Left lung (tissue), 4 donors: ENCODE measurements at regions not wholly inside any gene's neighbourhood (a gene's known extent, or its start where the extent isn't known, plus 50 kb on each side); places are given as distances from the start of the nearest gene placed in this dataset.

Experiments used
- ATAC-seq: fragments of 200-7000 bp; cut with Tn5 transposase; one replicate; pipeline ENCODE4 v1.9.1; 2020; ENCODE audit warnings: moderate library complexity
- DNase-seq, 4 donors: peaks; one replicate each; pipeline ENCODE4 v3.0.0-alpha.2; 2013 to 2020
- H3K27ac ChIP-seq, 2 donors: fragments of 200-600 bp; sonication (generic) in 1 of 2; one replicate each; pipeline versions ENCODE4 v1.5.0 to v1.8.0; 2020 to 2021
- H3K27me3 ChIP-seq, 2 donors: fragments of 200-600 bp; sonication (generic) in 1 of 2; one replicate each; pipeline versions ENCODE4 v1.5.0 to v1.8.0; 2020 to 2021
- H3K36me3 ChIP-seq, 2 donors: fragments of 200-600 bp; sonication (generic) in 1 of 2; one replicate each; pipeline versions ENCODE4 v1.5.0 to v1.8.0; 2020 to 2021
- H3K4me1 ChIP-seq, 2 donors: fragments of 200-600 bp; one replicate each; pipeline ENCODE4 v1.8.0; 2021
- H3K4me3 ChIP-seq, 2 donors: fragments of 200-600 bp; sonication (generic) in 1 of 2; one replicate each; pipeline versions ENCODE4 v1.5.0 to v1.8.0; 2020 to 2021; ENCODE audit warnings: mild to moderate bottlenecking in 1 of 2
- H3K9me3 ChIP-seq, 2 donors: fragments of 200-600 bp; sonication (generic) in 1 of 2; one replicate each; pipeline versions ENCODE4 v1.5.0 to v1.8.0; 2020 to 2021
- intact Hi-C, 2 donors: fragments of 100-400 bp; cut with DNase I; formaldehyde crosslinking; loops; one replicate each; pipeline versions ENCODE4 v1.11.2 to v1.14.2; 2022
- TF ChIP-seq, protein P1 (sequence below), 2 donors: fragments of 200-600 bp; sonication (generic) in 1 of 2; IDR thresholded peaks; one replicate each; pipeline versions ENCODE4 v1.5.0 to v1.8.0; 2021; ENCODE audit warnings: antibody characterized with exemption in 2 of 2
- donor health status: DM: no; HTN: yes; CAD: no.
- donor health status: DM: no; HTN: no; CAD: no.

DNA sequence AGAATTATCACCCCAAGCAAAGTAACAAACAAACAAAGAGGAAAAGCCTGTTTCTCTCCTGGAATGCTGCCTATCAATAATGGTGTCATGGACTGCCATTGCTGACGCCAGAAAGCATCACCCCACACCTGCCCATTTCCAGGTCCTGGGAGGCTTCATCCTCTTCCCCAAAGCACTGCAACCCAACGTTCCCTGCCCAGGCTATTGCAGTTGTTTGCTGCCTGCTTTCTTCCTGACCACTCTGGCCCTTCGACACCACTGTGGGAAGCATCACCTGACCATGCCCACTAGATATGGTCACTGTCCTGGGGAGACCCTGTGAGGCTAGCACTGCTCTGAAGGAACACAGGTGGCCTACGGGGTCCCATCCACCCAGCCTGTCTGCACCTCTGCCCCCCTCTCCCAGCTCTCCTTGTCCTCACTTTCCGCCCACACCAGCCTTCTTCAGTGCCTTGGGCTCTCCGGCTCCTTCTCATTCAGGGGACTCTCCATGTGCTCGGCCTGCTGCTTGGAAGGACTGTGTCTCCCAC, 439.6 kb downstream of the GLRX3 start:
- Histone ChIP-seq H3K36me3 (no peaks in the 10 kb centered on the region), H3K9me3 (no peaks in the 10 kb centered on the region), H3K27me3 (peaks cover 0 to 42% of the 10 kb centered on the region in 2 donors), H3K4me1 (no peaks in the 10 kb centered on the region), H3K4me3 (no peak overlapping the region), H3K27ac (no peak overlapping the region)
- TF ChIP-seq, protein P1, sequence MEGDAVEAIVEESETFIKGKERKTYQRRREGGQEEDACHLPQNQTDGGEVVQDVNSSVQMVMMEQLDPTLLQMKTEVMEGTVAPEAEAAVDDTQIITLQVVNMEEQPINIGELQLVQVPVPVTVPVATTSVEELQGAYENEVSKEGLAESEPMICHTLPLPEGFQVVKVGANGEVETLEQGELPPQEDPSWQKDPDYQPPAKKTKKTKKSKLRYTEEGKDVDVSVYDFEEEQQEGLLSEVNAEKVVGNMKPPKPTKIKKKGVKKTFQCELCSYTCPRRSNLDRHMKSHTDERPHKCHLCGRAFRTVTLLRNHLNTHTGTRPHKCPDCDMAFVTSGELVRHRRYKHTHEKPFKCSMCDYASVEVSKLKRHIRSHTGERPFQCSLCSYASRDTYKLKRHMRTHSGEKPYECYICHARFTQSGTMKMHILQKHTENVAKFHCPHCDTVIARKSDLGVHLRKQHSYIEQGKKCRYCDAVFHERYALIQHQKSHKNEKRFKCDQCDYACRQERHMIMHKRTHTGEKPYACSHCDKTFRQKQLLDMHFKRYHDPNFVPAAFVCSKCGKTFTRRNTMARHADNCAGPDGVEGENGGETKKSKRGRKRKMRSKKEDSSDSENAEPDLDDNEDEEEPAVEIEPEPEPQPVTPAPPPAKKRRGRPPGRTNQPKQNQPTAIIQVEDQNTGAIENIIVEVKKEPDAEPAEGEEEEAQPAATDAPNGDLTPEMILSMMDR (IDR thresholded peaks at IDR 0.05), result no peak
- ATAC-seq, result no peak
- intact Hi-C loops, result no loop called here
- DNase-seq, result no peak

DNA sequence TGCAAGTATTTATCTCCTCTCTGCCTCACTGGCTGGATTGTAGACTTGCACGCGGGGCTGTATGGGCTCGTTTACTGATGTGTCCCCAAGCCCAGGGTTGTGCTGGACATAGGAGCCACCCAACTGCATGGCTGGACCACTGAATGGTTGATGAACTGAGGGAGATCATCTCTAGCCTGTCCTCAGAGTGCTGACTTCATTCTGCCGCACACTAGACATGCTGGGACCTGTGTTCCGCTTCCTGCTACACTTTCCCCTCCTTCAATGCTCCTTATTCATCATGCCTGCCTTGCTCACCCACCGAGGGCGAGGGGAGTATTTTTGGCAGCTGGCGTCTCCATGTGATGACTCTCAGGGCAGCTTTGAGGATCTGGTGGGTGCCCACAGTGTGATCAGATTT, 440.2 kb downstream of the GLRX3 start:
- intact Hi-C loops, result no loop called here
- ATAC-seq (no peak), DNase-seq (no peak)
- Histone ChIP-seq H3K36me3 (no peaks in the 10 kb centered on the region), H3K4me3 (no peak overlapping the region), H3K27me3 (peaks cover 0 to 42% of the 10 kb centered on the region in 2 donors), H3K4me1 (no peaks in the 10 kb centered on the region), H3K9me3 (no peaks in the 10 kb centered on the region), H3K27ac (no peak overlapping the region)
- TF ChIP-seq, protein P1 (IDR thresholded peaks at IDR 0.05), result no peak

DNA sequence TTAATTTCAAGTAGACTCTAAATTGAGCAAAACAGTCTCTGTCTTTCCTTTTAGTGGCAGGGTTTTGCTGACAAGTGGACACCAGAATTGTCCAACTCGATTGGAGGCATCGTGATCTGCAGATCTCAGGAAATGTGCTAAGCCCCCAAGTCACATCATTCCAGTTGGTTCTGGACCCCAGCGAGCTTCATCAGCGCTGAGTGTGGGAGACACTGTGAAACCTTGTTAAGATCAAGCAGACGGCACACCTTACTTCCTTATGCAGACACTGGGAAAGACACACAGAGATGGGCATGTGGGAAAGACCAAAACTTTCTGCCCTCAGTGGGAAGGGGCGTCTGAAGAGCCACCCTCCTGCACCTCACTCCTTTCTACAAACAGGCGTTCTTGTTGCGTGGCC, 440.8 kb downstream of the GLRX3 start:
- Histone ChIP-seq H3K9me3 (no peaks in the 10 kb centered on the region), H3K4me1 (no peaks in the 10 kb centered on the region), H3K27ac (no peak overlapping the region), H3K4me3 (no peak overlapping the region), H3K27me3 (peaks cover 0 to 42% of the 10 kb centered on the region in 2 donors), H3K36me3 (no peaks in the 10 kb centered on the region)
- TF ChIP-seq, protein P1 (IDR thresholded peaks at IDR 0.05), result no peak
- ATAC-seq, result no peak
- intact Hi-C loops, result no loop called here
- no peak for DNase-seq

DNA sequence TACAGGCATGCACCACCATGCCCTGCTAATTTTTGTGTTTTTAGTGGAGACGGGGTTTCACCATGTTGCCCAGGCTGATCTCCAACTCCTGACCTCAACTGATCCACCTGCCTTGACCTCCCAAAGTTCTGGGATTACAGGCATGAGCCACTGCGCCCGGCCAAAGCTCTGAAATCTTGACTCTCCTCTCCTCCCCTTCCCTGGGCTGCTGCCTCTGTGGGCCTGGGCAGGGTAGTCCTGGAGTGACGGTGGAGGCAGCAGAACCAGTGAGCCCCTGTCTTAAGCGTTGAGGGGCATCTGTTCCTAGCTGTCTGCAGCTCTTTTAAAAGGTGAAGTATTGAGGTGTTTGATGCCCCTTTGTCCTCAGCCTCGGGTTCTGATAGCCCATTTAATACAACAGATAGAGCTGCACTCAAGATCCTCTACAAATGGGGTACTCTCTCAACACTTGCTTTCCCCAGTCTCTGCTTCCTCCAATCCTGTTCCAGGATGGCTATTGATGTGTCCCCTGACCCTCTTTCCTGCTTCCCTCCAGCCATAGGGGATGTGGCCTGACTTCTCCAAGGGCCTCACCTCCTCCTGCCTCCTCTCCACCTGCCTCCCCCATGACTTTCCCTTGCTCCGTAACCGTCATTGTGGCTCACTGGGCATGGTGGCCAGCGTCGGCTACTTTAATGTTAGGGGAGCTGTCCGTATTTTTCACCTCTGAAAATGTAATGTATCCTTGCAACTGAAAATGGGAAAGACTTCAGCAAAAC, 442.5 kb downstream of the GLRX3 start:
- H3K36me3 ChIP-seq, result no peaks in the 10 kb centered on the region
- H3K4me3 ChIP-seq, result no peak overlapping the region
- no peaks in the 10 kb centered on the region for H3K4me1 ChIP-seq
- peak in 1 of 4 donors; percentile 36 for DNase-seq
- H3K9me3 ChIP-seq, result no peaks in the 10 kb centered on the region
- TF ChIP-seq, protein P1 (IDR thresholded peaks at IDR 0.05), result no peak
- intact Hi-C loops, result no loop called here
- ATAC-seq, result no peak
- H3K27ac ChIP-seq, result no peak overlapping the region
- H3K27me3 ChIP-seq, result peaks cover 0 to 42% of the 10 kb centered on the region in 2 donors

DNA sequence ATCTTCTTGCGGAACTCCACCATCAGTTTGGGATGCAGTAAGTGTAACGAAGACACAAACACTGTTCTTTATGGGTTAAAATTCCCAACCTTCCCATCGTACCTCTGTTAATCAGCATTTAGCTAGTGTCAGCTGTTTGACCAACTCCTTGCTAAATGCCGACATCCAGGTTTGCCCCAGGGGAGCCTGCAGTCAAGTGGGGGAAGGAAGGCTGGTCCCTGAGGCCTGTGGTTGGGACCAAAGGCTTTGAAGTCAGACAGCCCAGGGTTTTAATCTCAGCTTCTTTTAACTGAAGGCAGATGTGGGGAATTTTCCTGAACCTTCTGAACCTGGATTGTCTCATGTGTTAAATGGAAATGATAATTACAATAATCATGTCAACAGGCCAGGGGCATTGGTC, 443.7 kb downstream of the GLRX3 start:
- intact Hi-C loops, result no loop called here
- Histone ChIP-seq H3K27ac (no peak overlapping the region), H3K36me3 (no peaks in the 10 kb centered on the region), H3K9me3 (no peaks in the 10 kb centered on the region), H3K4me3 (no peak overlapping the region), H3K4me1 (no peaks in the 10 kb centered on the region), H3K27me3 (peaks cover 0 to 42% of the 10 kb centered on the region in 2 donors)
- TF ChIP-seq, protein P1 (IDR thresholded peaks at IDR 0.05), result no peak
- DNase-seq (no peak), ATAC-seq (no peak)
